Stimulated activated CD4-positive, alpha-beta T cell treated with anti-CD3 and anti-CD28 coated beads, Interleukin-15, amount 100 ng/mL, for 24 hours (primary cell): ENCODE measurements at regions not wholly inside any gene's neighbourhood (a gene's known extent, or its start where the extent isn't known, plus 50 kb on each side); places are given as distances from the start of the nearest gene placed in this dataset.

Experiments used
- DNase-seq: peaks from one replicate; pipeline ENCODE4 v3.0.0-alpha.2; 2020

DNA sequence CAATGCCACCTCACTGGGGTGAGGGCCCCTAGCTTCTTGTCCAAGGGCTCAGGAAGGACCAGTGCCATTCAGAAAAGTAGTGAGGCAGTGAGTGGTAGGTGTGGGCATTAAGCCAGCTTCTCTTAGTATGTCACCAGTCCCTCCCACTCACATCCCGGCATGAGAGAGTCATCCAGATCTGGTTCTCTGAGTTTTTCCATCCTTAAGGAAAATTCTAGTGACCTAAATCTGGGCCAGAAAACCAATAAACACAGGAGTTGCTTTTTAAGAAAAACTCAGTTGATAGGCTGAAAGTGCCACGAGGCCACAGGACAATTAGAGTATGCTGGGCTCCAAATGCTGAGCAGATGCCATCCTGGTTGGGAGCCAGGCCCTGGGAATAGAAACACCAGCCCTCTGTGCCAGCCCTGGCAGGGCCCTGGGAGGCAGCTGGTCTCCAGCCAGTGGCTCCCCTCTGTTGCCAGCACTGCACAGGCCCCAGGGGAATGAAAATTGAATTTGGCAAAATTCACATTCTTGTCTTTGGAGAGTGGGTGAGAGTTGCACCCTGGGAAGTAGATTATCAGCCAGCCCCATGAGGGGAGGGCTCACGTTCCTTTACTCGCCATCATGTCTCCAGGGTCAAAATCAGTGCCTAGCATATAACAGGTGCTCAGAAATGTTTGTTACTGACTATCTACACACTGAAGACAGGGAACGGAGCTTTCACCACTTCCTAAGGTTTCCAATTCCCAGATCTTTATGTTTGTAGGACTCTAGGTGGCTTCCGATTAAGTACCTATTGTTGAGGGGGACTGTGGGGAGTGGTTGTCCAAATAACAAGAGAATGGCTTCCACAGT is 52.8 kb downstream of the FAM43A start:
- no peak for DNase-seq

DNA sequence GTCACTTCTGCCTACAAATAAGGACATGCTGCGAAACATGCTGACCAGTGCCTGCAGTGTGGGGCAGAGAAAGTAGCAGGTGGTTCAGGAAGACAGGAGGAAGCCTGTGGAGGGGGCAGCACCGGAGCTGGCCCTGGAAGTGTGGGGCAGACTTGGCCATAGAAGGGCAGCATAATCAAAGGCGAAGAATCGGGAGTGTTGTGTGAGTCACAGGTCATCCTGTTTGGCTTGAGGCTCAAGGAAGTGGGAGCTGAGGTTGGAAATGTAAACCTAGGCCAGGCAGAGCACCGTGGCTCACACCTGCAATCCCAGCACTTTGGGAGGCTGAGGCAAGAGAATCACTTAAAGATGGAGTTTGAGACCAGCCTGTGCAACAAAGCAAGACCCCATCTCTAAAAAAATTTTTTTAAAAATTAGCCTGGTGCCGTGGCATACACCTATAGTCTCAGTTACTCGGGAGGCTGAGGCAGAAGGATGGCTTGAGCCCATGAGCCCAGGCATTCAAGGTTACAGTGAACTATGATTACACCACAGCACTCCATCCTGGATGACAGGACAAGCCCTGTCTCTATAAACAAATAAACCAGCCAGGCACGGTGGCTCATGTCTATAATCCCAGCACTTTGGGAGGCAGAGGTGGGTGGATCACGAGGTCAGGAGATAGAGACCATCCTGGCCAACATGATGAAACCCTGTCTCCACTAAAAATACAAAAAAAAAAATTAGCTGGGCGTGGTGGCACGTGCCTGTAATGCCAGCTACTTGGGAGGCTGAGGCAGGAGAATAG is 54.0 kb downstream of the FAM43A start:
- no peak for DNase-seq

DNA sequence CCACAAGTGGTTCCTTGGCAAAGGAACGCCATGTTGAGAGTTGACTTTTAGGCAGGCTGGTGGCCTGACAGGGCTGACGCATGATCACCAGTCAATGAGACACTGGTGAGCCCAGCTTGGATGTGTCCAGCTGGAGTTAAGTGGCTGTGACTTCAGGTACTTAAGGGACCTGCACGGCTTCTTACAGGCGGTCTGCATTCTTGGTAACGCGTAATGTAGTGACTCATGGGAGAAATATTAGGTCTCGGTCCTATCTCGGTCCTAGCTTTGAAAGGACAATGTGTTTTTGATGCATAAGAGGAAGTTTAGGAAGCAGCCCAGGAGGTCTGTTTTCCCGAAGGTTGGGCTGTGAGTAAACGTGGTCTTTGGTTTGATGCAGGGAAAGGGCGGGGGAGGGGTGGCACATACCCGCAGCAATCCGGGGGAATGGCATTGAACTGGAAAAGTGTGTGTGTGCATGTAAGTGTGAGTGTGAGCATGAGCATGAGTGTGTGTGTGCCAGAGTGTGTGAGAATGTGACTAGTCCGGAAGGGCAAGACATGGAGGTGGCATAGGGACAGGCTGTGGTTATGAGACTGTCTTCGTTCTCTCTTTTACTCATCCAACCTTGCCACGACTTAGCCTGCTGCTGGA is 55.3 kb downstream of the FAM43A start:
- no peak for DNase-seq

DNA sequence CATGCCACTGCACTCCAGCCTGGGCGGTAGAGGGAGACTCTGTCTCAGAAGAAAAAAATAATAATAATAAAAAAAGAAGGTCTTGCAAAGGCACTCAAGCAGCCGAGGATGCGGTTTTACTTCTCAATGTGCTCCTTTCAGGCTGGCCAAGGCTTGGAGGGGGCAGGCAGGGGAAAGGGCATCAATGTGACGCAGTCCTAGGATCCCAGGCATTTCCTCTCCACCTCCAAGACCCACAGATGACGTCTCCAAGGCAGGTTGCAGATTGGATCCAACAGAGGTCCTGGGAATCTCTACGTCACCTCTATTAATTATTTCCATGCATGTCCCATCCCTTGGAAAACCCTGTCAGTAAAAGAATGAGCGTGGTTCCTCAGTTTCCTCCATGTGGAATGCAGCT is 56.2 kb downstream of the FAM43A start:
- DNase-seq: no peak

DNA sequence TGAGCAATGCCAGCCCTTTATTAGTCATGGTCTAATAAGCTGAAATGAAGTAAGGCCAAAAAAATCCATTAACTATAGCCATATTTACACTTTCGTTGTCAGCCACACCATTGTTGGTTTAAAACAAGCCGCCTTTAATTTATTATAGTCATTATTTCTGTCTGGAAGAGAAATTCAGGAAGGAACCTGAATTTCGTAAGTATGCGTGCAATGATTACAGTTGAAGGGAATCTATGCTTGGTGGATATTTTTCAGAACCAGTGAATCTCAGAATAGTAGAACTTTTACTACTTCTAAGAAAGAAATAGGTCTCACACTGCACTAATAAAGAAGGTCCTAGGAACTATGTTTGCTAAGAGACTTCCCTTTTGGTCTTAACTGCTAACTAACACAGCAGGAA is 59.1 kb downstream of the FAM43A start:
- DNase-seq: no peak

DNA sequence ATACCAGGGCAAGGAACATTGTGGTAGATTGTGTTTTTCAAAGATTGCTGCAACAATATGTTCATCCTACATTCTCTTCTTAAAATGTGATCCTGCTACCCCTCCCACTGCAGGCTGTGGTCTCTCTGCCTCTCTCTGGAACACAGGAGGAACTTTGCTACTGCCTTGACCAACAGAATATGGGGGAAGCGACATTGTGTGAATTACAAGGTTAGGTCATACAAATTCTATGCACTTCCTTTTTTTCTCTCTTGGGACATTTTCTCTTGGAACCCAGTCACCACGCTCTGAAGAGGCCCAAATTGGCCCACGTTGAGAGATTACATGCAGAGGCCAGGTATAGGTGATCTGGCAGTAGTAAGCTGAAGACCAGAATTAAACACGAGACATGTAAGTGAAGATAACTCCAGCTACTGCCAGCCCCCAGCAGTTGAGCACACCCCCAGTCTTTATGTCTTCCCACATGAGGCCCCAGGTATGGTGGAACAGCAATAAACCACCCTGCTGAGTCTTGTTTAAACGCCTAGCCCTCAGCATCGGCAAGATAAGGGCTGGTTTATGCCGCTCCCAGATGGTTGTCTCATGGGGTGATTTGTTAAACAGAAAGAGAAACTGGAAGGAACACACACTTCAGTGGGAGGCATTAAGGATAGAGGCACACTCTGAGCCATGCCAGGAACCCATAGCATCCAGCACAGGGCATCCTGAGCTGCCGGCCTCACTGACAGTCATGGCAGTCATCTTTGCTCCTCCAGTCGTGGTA is 59.9 kb downstream of the FAM43A start:
- DNase-seq: no peak

DNA sequence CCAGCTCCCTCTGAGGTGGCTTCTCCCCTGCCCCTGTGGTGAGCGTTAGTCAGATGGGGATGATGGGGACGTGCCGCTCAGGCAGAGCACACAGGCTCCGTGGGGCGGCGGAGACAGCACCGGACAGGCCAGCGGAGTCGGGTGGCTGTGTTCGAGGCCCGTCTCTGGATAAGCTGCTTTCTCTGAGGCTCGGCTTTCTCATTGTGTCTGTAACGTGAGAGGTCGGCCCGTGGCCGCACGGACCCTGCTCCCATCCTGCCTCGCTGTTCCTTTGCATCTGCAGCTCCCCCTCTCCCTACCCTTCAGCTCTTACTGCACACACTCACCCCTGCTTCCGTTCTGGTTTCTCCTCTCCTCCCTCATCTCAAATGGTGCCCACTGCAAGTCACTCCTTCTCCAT is 62.5 kb downstream of the FAM43A start:
- no peak for DNase-seq

DNA sequence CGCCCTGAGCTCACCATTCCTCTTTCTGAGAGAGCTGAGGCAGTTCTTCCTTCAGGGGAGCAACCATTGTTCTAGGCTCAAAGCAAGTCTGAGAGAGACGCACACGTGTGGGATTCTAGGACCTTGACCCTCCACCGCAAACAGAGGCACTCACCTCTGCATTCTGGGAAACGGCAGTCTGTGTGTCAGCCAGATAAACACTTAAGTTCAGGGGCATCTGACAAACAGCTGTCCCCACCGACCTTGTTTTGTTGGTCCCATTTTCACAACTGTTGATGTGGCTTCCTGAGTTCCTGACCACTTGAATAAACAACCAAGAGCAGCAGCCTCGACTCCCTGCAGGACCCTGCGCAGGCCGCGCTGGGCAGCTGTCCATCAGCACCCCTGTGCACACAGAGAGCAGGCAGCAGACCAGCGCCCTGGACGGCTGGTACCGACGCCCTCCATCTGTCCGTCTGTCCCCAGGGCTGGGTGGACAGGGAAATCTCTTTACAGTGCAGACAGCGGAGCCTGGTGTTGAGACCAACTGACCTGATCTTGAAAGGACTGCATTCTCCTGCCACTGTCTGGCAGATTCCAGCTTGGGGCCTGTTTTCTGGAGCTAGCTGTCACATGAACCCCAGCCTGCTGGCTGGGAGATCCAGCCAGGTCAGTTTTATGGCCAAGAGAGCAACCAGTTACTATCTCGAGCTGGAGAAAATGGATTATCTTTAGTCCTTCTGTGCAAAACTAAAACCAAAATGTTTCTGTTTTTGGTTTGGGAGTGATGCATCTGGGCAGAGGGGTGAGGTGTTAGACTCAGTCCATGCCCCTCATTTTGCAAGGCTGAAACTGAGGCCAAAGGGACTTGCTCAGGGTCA is 64.2 kb downstream of the FAM43A start:
- DNase-seq: no peak

DNA sequence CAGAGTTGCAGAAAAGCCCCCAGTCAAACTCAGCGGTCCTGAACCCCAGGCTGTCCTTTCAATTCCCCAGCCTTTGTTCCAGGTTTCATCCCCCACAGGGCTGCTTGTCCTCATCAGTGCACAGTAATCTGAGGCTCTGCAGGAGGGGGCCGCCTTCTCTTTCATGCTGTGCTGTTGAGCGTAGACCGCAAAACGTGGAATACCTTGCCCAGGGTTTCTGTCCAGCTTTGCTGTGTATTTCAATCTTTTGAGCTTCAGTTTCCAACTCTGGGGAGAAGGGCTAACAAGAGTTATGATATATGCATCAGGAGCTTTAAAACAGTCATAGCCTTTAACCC is 64.8 kb downstream of the FAM43A start:
- no peak for DNase-seq

DNA sequence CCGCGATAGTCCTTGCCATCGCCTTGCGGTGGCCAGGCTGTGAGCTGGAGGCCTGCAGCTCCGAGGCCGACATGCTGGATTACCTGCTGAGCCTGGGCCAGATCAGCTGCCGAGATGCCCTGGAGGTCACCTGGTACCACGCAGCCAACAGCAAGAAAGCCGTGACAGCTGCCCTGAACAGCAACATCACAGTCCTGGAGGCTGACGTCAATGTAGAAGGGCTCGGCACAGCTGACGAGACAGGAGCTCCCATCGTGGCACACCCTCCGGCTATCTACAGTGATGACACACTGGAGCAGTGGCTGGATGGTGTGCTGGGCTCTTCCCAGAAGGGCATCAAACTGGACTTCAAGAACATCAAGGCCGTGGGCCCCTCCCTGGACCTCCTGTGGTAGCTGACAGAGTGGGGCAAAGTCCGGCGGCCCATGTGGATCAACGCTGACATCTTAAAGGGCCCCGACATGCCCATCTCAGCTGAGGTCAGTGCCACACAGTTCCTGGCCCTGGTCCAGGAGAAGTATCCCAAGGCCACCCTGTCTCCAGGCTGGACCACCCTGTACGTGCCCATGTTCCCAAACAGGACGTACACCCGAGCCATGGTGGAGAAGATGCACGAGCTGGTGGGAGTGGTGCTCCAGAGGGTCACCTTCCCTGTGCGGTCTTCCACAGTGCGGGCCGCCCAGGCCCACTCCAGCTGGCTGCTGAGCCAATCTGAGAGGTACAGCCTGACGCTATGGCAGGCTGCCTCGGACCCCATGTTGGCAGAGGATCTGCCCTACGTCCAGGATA is 70.2 kb downstream of the FAM43A start:
- no peak for DNase-seq

DNA sequence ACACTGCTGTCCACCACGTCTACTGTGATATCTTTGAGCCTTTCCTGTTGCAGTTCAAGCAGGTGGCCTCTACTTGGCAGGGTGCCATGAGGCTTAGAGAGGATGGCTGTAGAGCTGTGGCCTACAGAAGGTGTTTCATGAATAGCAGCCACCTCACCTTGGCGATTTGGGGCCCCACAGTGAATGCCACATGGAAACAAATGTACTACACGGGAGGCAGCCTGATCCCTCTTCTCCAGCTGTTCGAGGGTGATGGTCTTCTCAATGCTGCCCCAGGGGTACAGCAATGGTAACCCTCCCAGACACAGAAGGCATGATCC is 70.7 kb downstream of the FAM43A start:
- no peak for DNase-seq

DNA sequence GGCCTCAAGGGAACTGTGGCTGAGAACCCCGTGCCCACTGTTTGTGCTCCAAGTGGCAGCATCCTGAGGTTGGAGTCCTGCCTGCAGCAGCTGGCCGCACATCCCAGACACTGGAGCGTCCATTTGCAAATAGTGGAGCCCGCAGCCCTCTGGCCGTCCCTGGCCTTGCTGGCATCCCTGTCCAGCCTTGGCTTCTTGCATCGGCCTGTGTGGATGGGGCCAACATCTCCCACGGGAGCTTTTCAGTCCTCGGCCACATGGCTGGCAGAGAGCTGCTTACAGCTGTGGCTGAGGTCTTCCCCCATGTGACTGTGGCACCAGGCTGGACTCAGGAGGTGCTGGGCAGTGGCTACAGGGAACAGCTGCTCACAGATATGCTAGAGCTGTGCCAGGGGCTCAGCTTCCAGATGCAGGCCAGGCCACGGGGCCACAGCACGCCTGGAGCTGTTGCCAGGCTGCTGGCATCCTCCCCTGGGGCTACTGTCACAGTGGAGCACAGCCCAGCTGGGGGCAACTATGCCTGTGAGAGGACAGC is 71.2 kb downstream of the FAM43A start:
- no peak for DNase-seq

DNA sequence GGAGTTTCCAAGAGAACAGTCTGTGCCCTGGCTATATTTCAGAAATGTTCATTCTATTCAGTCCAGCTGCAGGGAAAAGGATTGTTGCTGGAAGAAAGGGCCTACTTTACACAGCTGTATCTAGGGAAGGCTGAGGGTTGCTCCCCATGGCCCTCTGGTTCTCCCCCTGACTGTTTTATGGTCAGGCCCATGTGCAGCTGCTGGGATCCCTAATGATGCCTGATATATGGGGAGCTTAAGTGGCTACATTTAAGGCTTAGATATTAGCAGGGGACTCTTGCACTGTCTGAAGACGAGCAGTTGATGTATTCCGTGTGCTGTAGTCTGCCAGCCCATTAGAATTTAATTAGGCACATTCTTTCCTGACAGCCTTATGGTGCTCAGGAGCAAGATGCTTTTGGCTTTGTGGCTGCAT is 72.0 kb downstream of the FAM43A start:
- no peak for DNase-seq

DNA sequence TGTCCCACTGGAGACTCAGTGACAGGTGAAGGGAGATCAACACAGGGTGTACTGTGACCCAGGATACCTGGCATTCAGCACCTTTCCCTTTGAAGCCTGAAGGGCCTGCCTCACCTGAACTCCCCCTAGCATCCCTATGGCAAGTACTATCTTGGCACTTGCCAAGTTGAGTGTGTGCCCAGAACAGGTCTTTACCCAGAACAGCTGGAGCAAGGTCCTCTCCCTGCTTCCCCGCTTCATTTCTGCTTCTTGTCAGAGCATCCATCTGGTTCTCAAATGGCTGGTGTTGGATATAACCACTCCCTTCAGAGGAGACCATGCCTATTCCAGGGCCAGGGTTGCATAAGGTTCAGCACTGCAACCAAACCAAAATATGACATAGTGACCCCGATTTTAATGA is 73.0 kb downstream of the FAM43A start:
- no peak for DNase-seq

DNA sequence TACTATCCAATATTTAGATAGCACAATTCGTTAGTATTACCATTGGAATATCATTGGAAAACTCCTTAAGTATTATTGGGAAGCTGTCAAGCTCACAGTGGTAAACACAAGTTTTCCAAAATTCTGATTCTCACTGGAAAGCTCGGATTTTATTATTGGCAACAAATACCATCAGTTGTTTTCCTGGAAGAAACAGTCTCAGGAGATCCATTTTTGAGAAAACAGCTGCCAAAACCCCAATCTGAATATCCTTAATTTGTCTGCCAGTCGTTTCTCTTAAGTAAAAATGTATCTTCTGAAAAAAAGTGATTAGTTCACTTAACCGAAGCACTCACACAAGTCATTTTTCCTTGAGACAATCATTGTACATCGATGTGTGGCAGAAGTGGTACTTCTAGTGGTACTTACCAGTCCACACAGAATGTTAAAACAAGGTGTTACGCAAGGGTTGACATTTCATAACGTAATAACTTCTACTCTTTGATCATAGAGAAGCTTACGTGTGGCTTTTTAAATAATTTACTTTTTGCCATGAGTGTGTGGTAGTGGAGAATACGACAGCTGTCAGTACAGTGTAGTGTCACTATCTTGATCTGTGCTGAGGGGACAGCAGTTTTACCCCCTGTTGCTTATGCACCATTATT is 74.9 kb downstream of the FAM43A start:
- no peak for DNase-seq

DNA sequence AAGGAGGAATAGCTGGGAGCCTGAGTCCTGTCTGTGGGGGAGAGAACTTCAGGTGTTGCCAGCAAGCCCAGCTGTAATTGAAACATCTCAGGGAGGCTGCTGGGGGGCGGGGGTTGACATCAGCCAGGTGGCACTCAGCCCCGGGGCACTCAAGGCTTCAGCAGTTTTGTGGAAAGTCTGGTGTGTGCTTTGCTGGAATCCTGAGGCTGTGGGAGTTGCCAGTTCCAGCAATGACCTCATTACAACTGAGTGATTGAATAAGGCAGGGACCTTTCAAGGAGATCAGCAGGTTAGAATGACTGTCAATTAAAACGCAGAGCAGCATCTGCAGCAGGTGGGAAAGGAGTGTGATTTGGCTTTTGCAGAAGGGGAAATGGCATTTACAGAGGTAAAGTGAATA is 75.7 kb downstream of the FAM43A start:
- DNase-seq: no peak

DNA sequence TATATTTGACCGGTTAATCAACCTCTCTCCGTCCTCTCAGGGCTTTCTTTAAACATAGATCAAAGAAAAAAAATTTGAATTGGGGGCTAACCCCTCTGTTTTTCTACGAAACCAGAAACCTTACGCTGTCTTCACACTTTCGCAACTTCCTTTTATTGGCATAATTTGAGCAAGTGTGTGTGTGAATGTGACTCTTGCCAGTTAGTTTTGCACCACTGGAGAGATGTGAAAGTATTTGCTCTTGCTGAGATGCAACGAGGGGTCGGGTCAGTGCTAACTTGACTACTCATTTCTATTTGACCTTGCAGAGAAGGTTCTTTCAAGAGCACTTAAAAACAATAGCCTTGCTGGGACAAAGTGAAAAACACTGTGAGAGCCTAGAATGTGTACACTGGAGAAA is 81.2 kb downstream of the FAM43A start:
- DNase-seq: no peak

DNA sequence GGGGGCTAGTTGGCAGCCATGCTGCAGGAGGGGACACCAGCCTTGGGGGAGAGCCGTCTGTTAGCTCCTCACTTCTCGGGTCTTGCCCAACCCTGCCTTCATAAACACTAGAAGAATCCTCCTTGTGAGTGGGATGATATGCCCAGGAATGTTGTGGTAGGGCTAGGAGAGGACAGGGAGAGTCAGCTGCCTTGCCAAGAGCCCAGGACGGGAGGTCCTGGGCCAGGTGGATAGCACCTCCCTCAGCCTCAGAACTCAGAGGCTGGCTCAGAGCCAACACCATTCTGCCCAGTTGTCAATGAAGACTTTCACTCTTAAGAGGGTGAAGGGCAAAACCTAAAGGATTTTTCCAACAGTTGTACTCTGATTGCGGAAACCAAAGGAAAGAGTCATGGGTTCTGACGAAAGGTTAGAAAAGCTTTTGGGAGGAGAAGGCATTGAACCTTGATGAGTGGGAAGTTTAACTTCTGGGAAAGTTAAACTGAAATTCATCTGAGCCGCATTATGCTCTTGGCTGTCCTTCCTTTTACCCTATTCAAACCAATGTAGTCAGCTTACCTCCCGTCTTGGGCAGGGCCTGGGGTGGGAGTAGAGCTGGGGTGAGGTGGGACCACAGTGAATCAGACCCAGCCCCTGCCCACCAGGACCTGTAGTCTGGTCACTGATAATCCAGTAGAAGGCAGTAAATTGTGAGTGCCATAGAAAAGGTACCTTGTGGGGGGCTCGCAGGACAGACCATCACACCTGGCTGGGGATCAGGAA is 81.9 kb downstream of the FAM43A start:
- no peak for DNase-seq

DNA sequence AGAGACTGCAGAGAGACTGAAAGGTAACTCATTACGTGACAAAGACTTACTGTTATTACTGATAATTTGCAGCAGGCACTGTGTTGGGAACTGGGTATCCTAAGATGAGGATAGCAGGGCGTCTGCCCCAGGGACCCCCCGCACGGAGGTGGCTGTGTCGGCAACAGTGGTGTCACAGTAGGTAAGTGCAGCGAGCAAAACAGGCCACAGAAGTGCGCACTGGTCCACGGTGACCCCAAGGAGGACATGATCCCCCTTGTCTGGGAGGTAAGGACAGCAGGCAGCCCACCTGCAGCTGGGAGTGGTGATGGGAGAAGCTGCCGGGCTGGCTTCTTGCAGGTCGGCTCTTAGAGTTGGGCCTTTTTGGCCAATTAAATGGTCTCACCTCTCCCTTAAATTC is 82.9 kb downstream of the FAM43A start:
- no peak for DNase-seq
